B cell (primary cell): ENCODE measurements at regions not wholly inside any gene's neighbourhood (a gene's known extent, or its start where the extent isn't known, plus 50 kb on each side); places are given as distances from the start of the nearest gene placed in this dataset.

Experiments used
- ATAC-seq: fragments of 200-7000 bp; cut with Tn5 transposase; one replicate; pipeline ENCODE4 v1.10.0; 2021; ENCODE audit warnings: low read depth, mild to moderate bottlenecking, moderate number of reproducible peaks, moderate library complexity
- CTCF ChIA-PET: fragments of 350-600 bp; sonication (Branson Sonifier 250); formaldehyde crosslinking; loops from one replicate; lab custom pipeline; 2021; ENCODE audit warnings: antibody characterized with exemption, inconsistent platforms; lab: Charles Lee
- POLR2A ChIA-PET: fragments of 350-600 bp; sonication (Branson Sonifier 250); formaldehyde crosslinking; loops from one replicate; lab custom pipeline; 2021; ENCODE audit warnings: antibody characterized with exemption; lab: Charles Lee
- DNase-seq: peaks from one replicate; pipeline ENCODE4 v3.0.0; 2013
- H2AFZ ChIP-seq: 2 replicates; pipeline ENCODE4 v1.6.1; 2012; ENCODE audit warnings: mild to moderate bottlenecking, low read depth, low read length; ENCODE audit not compliant: insufficient read depth, poor library complexity, severe bottlenecking
- H3K27ac ChIP-seq, 2 donors: 1 replicate in 1 of 2; 2 replicates in 1 of 2; pipeline ENCODE4 v1.5.1; 2012 to 2013; ENCODE audit warnings: low read length in 2 of 2, mild to moderate bottlenecking in 2 of 2, moderate library complexity in 1 of 2
- H3K27me3 ChIP-seq, 4 experiments: fragments of 200-600 bp in 1 of 4; sonication (generic) in 1 of 4; replicated peaks in 1 of 4; 1 replicate in 2 of 4; 2 replicates in 2 of 4; pipeline versions ENCODE4 v1.6.1 to v1.7.0; 2013 to 2016; ENCODE audit warnings: low read length in 3 of 4, mild to moderate bottlenecking in 2 of 4, mixed read lengths in 1 of 4, moderate library complexity in 1 of 4; ENCODE audit not compliant: insufficient read depth in 4 of 4, control insufficient read depth in 3 of 4; ENCODE audit errors: control extremely low read depth in 1 of 4
- H3K36me3 ChIP-seq, 2 experiments: replicated peaks in 1 of 2; 1 replicate in 1 of 2; 2 replicates in 1 of 2; pipeline versions ENCODE4 v1.6.1 to v1.7.1; 2013; ENCODE audit warnings: low read length in 1 of 2; ENCODE audit not compliant: insufficient read depth in 2 of 2, control insufficient read depth in 1 of 2; ENCODE audit errors: control extremely low read depth in 1 of 2, extremely low read depth in 1 of 2
- H3K4me1 ChIP-seq, 2 donors: fragments of 200-600 bp in 1 of 2; sonication (generic) in 1 of 2; 1 replicate in 1 of 2; 2 replicates in 1 of 2; pipeline versions ENCODE4 v1.5.1 to v1.6.1; 2013 to 2017; ENCODE audit warnings: low read length in 2 of 2; ENCODE audit not compliant: control insufficient read depth in 2 of 2, insufficient read depth in 2 of 2
- H3K4me2 ChIP-seq: replicated peaks from 2 replicates; pipeline ENCODE3; 2012; ENCODE audit warnings: mild to moderate bottlenecking, low read depth, low read length; ENCODE audit not compliant: poor library complexity, severe bottlenecking
- H3K4me3 ChIP-seq, 5 experiments: fragments of 200-600 bp in 1 of 5; sonication (generic) in 1 of 5; 1 replicate in 3 of 5; 2 replicates in 2 of 5; pipeline versions ENCODE4 v1.5.1 to v1.7.0; 2011 to 2016; ENCODE audit warnings: low read length in 4 of 5, mild to moderate bottlenecking in 4 of 5, low read depth in 2 of 5, control low read depth in 1 of 5, moderate library complexity in 1 of 5; ENCODE audit not compliant: insufficient read depth in 1 of 5; ENCODE audit errors: control extremely low read depth in 1 of 5, extremely low read depth in 1 of 5
- H3K79me2 ChIP-seq: fragments of 200-600 bp; sonication (generic); one replicate; pipeline ENCODE4 v1.6.0; 2016; ENCODE audit warnings: low read length; ENCODE audit not compliant: control insufficient read depth, insufficient read depth
- H3K9ac ChIP-seq: fragments of 200-600 bp; sonication (generic); 2 replicates; pipeline ENCODE4 v1.6.1; 2017; ENCODE audit warnings: mild to moderate bottlenecking, low read length, moderate library complexity
- H3K9me3 ChIP-seq, 3 donors: one replicate each; pipeline versions ENCODE4 v1.6.1 to v1.7.1; 2013; ENCODE audit warnings: low read length in 2 of 3; ENCODE audit not compliant: control insufficient read depth in 2 of 3, insufficient read depth in 1 of 3; ENCODE audit errors: control extremely low read depth in 1 of 3
- H4K20me1 ChIP-seq: 2 replicates; pipeline ENCODE4 v1.6.0; 2012; ENCODE audit warnings: mild to moderate bottlenecking, low read length; ENCODE audit not compliant: insufficient read depth, control insufficient read depth, poor library complexity, severe bottlenecking
- H3K27ac Mint-ChIP-seq: one replicate; pipeline ENCODE4 v1.8.0; 2021; ENCODE audit warnings: mixed read lengths
- H3K27me3 Mint-ChIP-seq: one replicate; pipeline ENCODE4 v1.8.0; 2021; ENCODE audit warnings: mixed read lengths
- H3K4me1 Mint-ChIP-seq: one replicate; pipeline ENCODE4 v1.8.0; 2021; ENCODE audit warnings: mixed read lengths
- H3K4me3 Mint-ChIP-seq: one replicate; pipeline ENCODE4 v1.8.0; 2021; ENCODE audit warnings: mixed read lengths
- H3K9me3 Mint-ChIP-seq: one replicate; pipeline ENCODE4 v1.8.0; 2022; ENCODE audit warnings: mixed read lengths; ENCODE audit not compliant: insufficient read depth
- EZH2 ChIP-seq: IDR thresholded peaks from 2 replicates; pipeline ENCODE4 v1.6.1; 2012; ENCODE audit warnings: borderline replicate concordance, low read depth, mild to moderate bottlenecking, moderate library complexity, low read length; ENCODE audit not compliant: insufficient read depth, poor library complexity, severe bottlenecking
- WGBS: methylation state at CpG from one replicate; pipeline ENCODE4 v1.1.5; 2013; ENCODE audit warnings: missing lambda C conversion rate; ENCODE audit not compliant: insufficient coverage; 5-methylcytosine and 5-hydroxymethylcytosine counted together
- intact Hi-C: fragments of 100-400 bp; cut with micrococcal nuclease; formaldehyde crosslinking; loops from one replicate; pipeline ENCODE4 v1.10.0; 2022
- TF ChIP-seq, protein P1 (sequence below): fragments of 200-600 bp; IDR thresholded peaks from one replicate; pipeline ENCODE4 v1.8.0; 2022; ENCODE audit warnings: antibody characterized with exemption, mild to moderate bottlenecking

DNA sequence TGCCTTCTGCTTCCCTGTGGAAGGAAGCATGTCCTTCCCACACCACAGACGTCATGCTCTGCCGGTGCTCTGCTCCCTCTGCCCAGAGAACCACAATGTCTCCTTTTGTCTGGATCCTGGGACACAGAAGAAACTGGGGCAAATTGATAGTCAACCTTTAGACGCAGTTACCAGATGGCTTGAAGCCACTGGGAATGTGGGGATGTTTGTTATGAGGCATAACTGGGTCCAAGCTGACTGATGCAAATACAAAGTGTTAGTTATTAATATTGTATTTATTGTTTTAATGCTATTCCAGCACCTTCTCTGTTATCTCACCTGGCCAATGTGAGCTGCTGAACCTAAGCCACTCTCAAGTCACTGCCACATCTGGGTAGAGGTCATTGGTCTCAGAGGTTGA lies 322.2 kb downstream of the SHANK2 start:
- peaks cover 0 to 38% (median 0%) of the 10 kb centered on the region in 3 donors for H3K9me3 ChIP-seq
- H3K9ac ChIP-seq = no peak overlapping the region
- no peak overlapping the region for H2AFZ ChIP-seq
- TF ChIP-seq, protein P1, sequence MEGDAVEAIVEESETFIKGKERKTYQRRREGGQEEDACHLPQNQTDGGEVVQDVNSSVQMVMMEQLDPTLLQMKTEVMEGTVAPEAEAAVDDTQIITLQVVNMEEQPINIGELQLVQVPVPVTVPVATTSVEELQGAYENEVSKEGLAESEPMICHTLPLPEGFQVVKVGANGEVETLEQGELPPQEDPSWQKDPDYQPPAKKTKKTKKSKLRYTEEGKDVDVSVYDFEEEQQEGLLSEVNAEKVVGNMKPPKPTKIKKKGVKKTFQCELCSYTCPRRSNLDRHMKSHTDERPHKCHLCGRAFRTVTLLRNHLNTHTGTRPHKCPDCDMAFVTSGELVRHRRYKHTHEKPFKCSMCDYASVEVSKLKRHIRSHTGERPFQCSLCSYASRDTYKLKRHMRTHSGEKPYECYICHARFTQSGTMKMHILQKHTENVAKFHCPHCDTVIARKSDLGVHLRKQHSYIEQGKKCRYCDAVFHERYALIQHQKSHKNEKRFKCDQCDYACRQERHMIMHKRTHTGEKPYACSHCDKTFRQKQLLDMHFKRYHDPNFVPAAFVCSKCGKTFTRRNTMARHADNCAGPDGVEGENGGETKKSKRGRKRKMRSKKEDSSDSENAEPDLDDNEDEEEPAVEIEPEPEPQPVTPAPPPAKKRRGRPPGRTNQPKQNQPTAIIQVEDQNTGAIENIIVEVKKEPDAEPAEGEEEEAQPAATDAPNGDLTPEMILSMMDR = no peak
- no peak for TF ChIP-seq EZH2
- 86% methylated on average over 1 of the region's 3 CpGs for WGBS
- intact Hi-C loops = no loop called here
- H3K4me2 ChIP-seq = no peak overlapping the region
- ChIA-PET CTCF (no interaction called here), POLR2A (no interaction called here)
- no peaks in the 10 kb centered on the region for H3K36me3 ChIP-seq
- H3K4me3 ChIP-seq = no peak overlapping the region
- H3K27ac Mint-ChIP-seq = no peak overlapping the region
- ATAC-seq (no peak), DNase-seq (no peak)
- no peaks in the 10 kb centered on the region for H4K20me1 ChIP-seq
- peaks cover 12% of the 10 kb centered on the region for H3K9me3 Mint-ChIP-seq
- no peaks in the 10 kb centered on the region for H3K4me1 ChIP-seq
- no peak overlapping the region for H3K27ac ChIP-seq
- peaks cover 16% of the 10 kb centered on the region for H3K27me3 Mint-ChIP-seq
- H3K4me1 Mint-ChIP-seq = no peaks in the 10 kb centered on the region
- no peaks in the 10 kb centered on the region for H3K79me2 ChIP-seq
- peaks cover 0 to 5% (median 0%) of the 10 kb centered on the region in 4 experiments for H3K27me3 ChIP-seq
- H3K4me3 Mint-ChIP-seq = no peak overlapping the region

DNA sequence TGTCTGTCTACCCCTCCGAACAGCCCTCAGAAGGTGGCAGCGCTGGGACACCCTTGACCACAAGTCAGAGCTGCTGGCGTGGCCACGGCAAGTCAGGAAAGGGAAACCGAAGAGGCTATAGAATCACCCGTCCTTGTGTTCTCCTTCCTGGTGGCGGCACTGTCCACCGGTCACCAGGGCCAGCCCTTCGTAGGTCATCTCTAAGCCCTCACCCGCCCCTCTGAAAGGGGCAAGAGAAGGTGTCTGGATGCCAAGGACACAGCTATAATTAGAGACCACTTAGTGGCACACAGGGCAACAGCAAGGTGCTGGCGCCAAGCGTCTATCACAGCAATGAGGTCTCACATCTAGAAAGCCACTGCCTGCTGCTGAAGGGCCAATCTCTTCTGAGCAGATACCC lies 320.9 kb downstream of the SHANK2 start:
- H3K79me2 ChIP-seq = no peaks in the 10 kb centered on the region
- DNase-seq = no peak
- no peaks in the 10 kb centered on the region for H3K4me1 ChIP-seq
- no peak overlapping the region for H3K27ac ChIP-seq
- Mint-ChIP-seq H3K4me3 (no peak overlapping the region), H3K27me3 (peaks cover 16% of the 10 kb centered on the region), H3K27ac (no peak overlapping the region), H3K9me3 (peaks cover 12% of the 10 kb centered on the region), H3K4me1 (no peaks in the 10 kb centered on the region)
- H3K9ac ChIP-seq = no peak overlapping the region
- ChIA-PET CTCF (no interaction called here), POLR2A (no interaction called here)
- H3K9me3 ChIP-seq = peaks cover 0 to 33% (median 0%) of the 10 kb centered on the region in 3 donors
- H3K4me3 ChIP-seq = no peak overlapping the region
- intact Hi-C loops = no loop called here
- H3K27me3 ChIP-seq = peaks cover 0 to 5% (median 0%) of the 10 kb centered on the region in 4 experiments
- no peak overlapping the region for H3K4me2 ChIP-seq
- ATAC-seq = no peak
- H4K20me1 ChIP-seq = no peaks in the 10 kb centered on the region
- WGBS = 88% methylated on average over 8 of the region's 12 CpGs
- H3K36me3 ChIP-seq = no peaks in the 10 kb centered on the region
- no peak overlapping the region for H2AFZ ChIP-seq
- no peak for TF ChIP-seq EZH2
- TF ChIP-seq, protein P1 = no peak
